Karpas-422 (cell line): ENCODE measurements at regions not wholly inside any gene's neighbourhood (a gene's known extent, or its start where the extent isn't known, plus 50 kb on each side); places are given as distances from the start of the nearest gene placed in this dataset.

Experiments
- DNase-seq: peaks from one replicate; pipeline ENCODE4 v3.0.0-alpha.2; 2015
- H2AFZ ChIP-seq: fragments of 200-600 bp; sonication (generic); 2 replicates; pipeline ENCODE4 v1.6.1; 2014; ENCODE audit warnings: antibody characterized with exemption, low read length, mixed read lengths
- H3K27ac ChIP-seq: fragments of 200-600 bp; sonication (generic); 2 replicates; pipeline ENCODE4 v1.5.1; 2014; ENCODE audit warnings: mild to moderate bottlenecking, low read length, moderate library complexity
- H3K27me3 ChIP-seq: fragments of 200-600 bp; sonication (generic); 2 replicates; pipeline ENCODE4 v1.6.1; 2014; ENCODE audit warnings: low read length, mixed read lengths
- H3K36me3 ChIP-seq: fragments of 200-600 bp; sonication (generic); 2 replicates; pipeline ENCODE4 v1.6.1; 2014; ENCODE audit warnings: low read length, mixed read lengths; ENCODE audit not compliant: insufficient read depth
- H3K4me1 ChIP-seq: fragments of 200-600 bp; sonication (generic); 2 replicates; pipeline ENCODE4 v1.6.1; 2014; ENCODE audit warnings: mild to moderate bottlenecking, low read length, mixed read lengths
- H3K4me2 ChIP-seq: fragments of 200-600 bp; sonication (generic); 2 replicates; pipeline ENCODE4 v1.6.1; 2014; ENCODE audit warnings: low read length, low read depth, mild to moderate bottlenecking; ENCODE audit not compliant: poor library complexity, severe bottlenecking
- H3K4me3 ChIP-seq: fragments of 200-600 bp; sonication (generic); 2 replicates; pipeline ENCODE4 v1.5.1; 2014; ENCODE audit warnings: mild to moderate bottlenecking, antibody characterized with exemption, low read length, mixed read lengths
- H3K79me2 ChIP-seq: fragments of 200-600 bp; sonication (generic); 2 replicates; pipeline ENCODE4 v1.6.1; 2014; ENCODE audit warnings: mild to moderate bottlenecking, low read length, mixed read lengths
- H3K9ac ChIP-seq: fragments of 200-600 bp; sonication (generic); 2 replicates; pipeline ENCODE4 v1.6.0; 2014; ENCODE audit warnings: low read length
- H3K9me2 ChIP-seq: fragments of 200-600 bp; sonication (generic), shearing (Covaris generic); replicated peaks from 2 replicates; pipeline ENCODE4 v1.6.0; 2014; ENCODE audit warnings: mild to moderate bottlenecking, low read length, moderate library complexity; ENCODE audit not compliant: insufficient read depth
- H3K9me3 ChIP-seq: fragments of 300-700, 200-600 bp; sonication (generic); 2 replicates; pipeline ENCODE4 v1.6.1; 2014; ENCODE audit warnings: low read length, mixed read lengths
- H4K20me1 ChIP-seq: fragments of 200-600 bp; sonication (generic); 2 replicates; pipeline ENCODE4 v1.6.1; 2014; ENCODE audit warnings: mild to moderate bottlenecking, antibody characterized with exemption, low read length, low read depth; ENCODE audit not compliant: insufficient read depth

DNA sequence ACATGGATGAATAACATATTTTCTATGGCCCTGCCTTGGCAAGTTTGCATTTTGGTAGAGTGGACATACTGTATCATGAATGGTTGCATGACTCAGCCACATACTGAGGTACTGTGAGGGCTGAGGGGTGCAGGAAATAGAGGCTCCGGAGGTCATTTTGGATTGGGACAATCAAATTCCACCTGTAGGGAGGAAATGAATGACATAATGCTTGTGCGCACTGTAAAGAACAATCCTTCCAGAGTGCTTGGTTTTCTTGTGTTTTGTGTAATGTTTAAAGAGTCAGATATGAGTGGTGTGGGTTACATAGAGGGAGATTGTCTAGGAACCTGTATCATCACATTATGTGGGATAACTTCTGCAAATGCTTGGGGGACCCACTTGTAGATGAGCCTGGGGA is 329.9 kb upstream of the PROX1 start:
- Histone ChIP-seq H3K4me3 (no peak overlapping the region), H3K36me3 (no peaks in the 10 kb centered on the region), H3K27ac (no peak overlapping the region), H4K20me1 (no peaks in the 10 kb centered on the region), H3K9ac (no peak overlapping the region), H3K4me2 (no peak overlapping the region), H2AFZ (no peak overlapping the region), H3K27me3 (no peaks in the 10 kb centered on the region), H3K4me1 (no peaks in the 10 kb centered on the region), H3K9me3 (no peaks in the 10 kb centered on the region), H3K79me2 (no peaks in the 10 kb centered on the region), H3K9me2 (no peaks in the 10 kb centered on the region)
- no peak for DNase-seq

- Histone ChIP-seq H3K36me3 (no peaks in the 10 kb centered on the region), H3K4me2 (no peak overlapping the region), H3K9me2 (no peaks in the 10 kb centered on the region), H4K20me1 (no peaks in the 10 kb centered on the region), H3K9ac (no peak overlapping the region), H3K9me3 (no peaks in the 10 kb centered on the region), H3K4me1 (no peaks in the 10 kb centered on the region), H2AFZ (no peak overlapping the region), H3K79me2 (no peaks in the 10 kb centered on the region), H3K27me3 (no peaks in the 10 kb centered on the region), H3K4me3 (no peak overlapping the region), H3K27ac (no peak overlapping the region)
- no peak for DNase-seq
These were observed 329.3 kb upstream of the PROX1 start for GRCh38 chr1:213658457-213658856.

- no peak overlapping the region for H3K4me3 ChIP-seq
- H2AFZ ChIP-seq = no peak overlapping the region
- no peak for DNase-seq
- no peaks in the 10 kb centered on the region for H3K9me2 ChIP-seq
- H3K4me1 ChIP-seq = no peaks in the 10 kb centered on the region
- H3K9ac ChIP-seq = no peak overlapping the region
- no peak overlapping the region for H3K4me2 ChIP-seq
- H4K20me1 ChIP-seq = no peaks in the 10 kb centered on the region
- no peaks in the 10 kb centered on the region for H3K9me3 ChIP-seq
- no peaks in the 10 kb centered on the region for H3K79me2 ChIP-seq
- no peaks in the 10 kb centered on the region for H3K36me3 ChIP-seq
- H3K27ac ChIP-seq = no peak overlapping the region
- H3K27me3 ChIP-seq = no peaks in the 10 kb centered on the region
These were observed 327.9 kb upstream of the PROX1 start for GRCh38 chr1:213659580-213660547.

GRCh38 chr1:213661302-213661701 is 326.5 kb upstream of the PROX1 start:
- DNase-seq = no peak
- no peak overlapping the region for H3K4me2 ChIP-seq
- no peaks in the 10 kb centered on the region for H3K9me2 ChIP-seq
- H3K27me3 ChIP-seq = no peaks in the 10 kb centered on the region
- H3K27ac ChIP-seq = no peak overlapping the region
- H3K36me3 ChIP-seq = no peaks in the 10 kb centered on the region
- H3K9me3 ChIP-seq = no peaks in the 10 kb centered on the region
- H2AFZ ChIP-seq = no peak overlapping the region
- no peak overlapping the region for H3K9ac ChIP-seq
- no peaks in the 10 kb centered on the region for H3K4me1 ChIP-seq
- no peak overlapping the region for H3K4me3 ChIP-seq
- no peaks in the 10 kb centered on the region for H3K79me2 ChIP-seq
- no peaks in the 10 kb centered on the region for H4K20me1 ChIP-seq

- no peaks in the 10 kb centered on the region for H3K36me3 ChIP-seq
- no peaks in the 10 kb centered on the region for H3K79me2 ChIP-seq
- no peak overlapping the region for H3K27ac ChIP-seq
- H3K4me2 ChIP-seq = no peak overlapping the region
- H2AFZ ChIP-seq = no peak overlapping the region
- no peaks in the 10 kb centered on the region for H3K9me3 ChIP-seq
- no peaks in the 10 kb centered on the region for H3K4me1 ChIP-seq
- no peaks in the 10 kb centered on the region for H4K20me1 ChIP-seq
- no peak overlapping the region for H3K4me3 ChIP-seq
- no peak overlapping the region for H3K9ac ChIP-seq
- no peaks in the 10 kb centered on the region for H3K27me3 ChIP-seq
- no peak for DNase-seq
- no peaks in the 10 kb centered on the region for H3K9me2 ChIP-seq
These were observed 321.7 kb upstream of the PROX1 start for GRCh38 chr1:213666113-213666512.

- Histone ChIP-seq H3K36me3 (no peaks in the 10 kb centered on the region), H3K9ac (no peak overlapping the region), H2AFZ (no peak overlapping the region), H3K27me3 (no peaks in the 10 kb centered on the region), H4K20me1 (no peaks in the 10 kb centered on the region), H3K79me2 (no peaks in the 10 kb centered on the region), H3K4me3 (no peak overlapping the region), H3K4me1 (no peaks in the 10 kb centered on the region), H3K9me3 (no peaks in the 10 kb centered on the region), H3K27ac (no peak overlapping the region), H3K9me2 (no peaks in the 10 kb centered on the region), H3K4me2 (no peak overlapping the region)
- no peak for DNase-seq
These were observed 320.9 kb upstream of the PROX1 start for GRCh38 chr1:213666922-213667321.

- H3K4me3 ChIP-seq = no peak overlapping the region
- DNase-seq = no peak
- H3K27me3 ChIP-seq = no peaks in the 10 kb centered on the region
- no peak overlapping the region for H3K27ac ChIP-seq
- no peaks in the 10 kb centered on the region for H3K9me3 ChIP-seq
- no peak overlapping the region for H3K9ac ChIP-seq
- H3K4me1 ChIP-seq = no peaks in the 10 kb centered on the region
- no peaks in the 10 kb centered on the region for H4K20me1 ChIP-seq
- no peaks in the 10 kb centered on the region for H3K36me3 ChIP-seq
- H3K9me2 ChIP-seq = no peaks in the 10 kb centered on the region
- H3K79me2 ChIP-seq = no peaks in the 10 kb centered on the region
- H3K4me2 ChIP-seq = no peak overlapping the region
- no peak overlapping the region for H2AFZ ChIP-seq
These were observed 318.3 kb upstream of the PROX1 start for GRCh38 chr1:213669512-213669911.

GRCh38 chr1:213669964-213670691 is 317.6 kb upstream of the PROX1 start:
- Histone ChIP-seq H3K9ac (no peak overlapping the region), H3K4me1 (no peaks in the 10 kb centered on the region), H2AFZ (no peak overlapping the region), H3K9me3 (no peaks in the 10 kb centered on the region), H3K27ac (no peak overlapping the region), H3K27me3 (no peaks in the 10 kb centered on the region), H3K36me3 (no peaks in the 10 kb centered on the region), H3K79me2 (no peaks in the 10 kb centered on the region), H4K20me1 (no peaks in the 10 kb centered on the region), H3K4me2 (no peak overlapping the region), H3K9me2 (no peaks in the 10 kb centered on the region), H3K4me3 (no peak overlapping the region)
- no peak for DNase-seq
